PC-3 (cell line): ENCODE measurements at regions not wholly inside any gene's neighbourhood (a gene's known extent, or its start where the extent isn't known, plus 50 kb on each side); places are given as distances from the start of the nearest gene placed in this dataset.

Experiments
- EZH2 ChIP-seq: fragments of 300-600 bp; sonication (generic); IDR thresholded peaks from one replicate; pipeline ENCODE4 v1.6.1; 2017; ENCODE audit warnings: antibody characterized with exemption, mild to moderate bottlenecking, low read length; ENCODE audit not compliant: unreplicated experiment
- EZH2phosphoT487 ChIP-seq: fragments of 300-600 bp; sonication (generic); IDR thresholded peaks from 2 replicates; pipeline ENCODE4 v1.6.1; 2018; ENCODE audit warnings: mild to moderate bottlenecking, antibody characterized with exemption, low read length, borderline replicate concordance
- TF ChIP-seq, protein P1 (sequence below): fragments of 300-600 bp; sonication (generic); conservative IDR thresholded peaks from 2 replicates; pipeline ENCODE4 v1.5.1; 2017; ENCODE audit warnings: antibody characterized with exemption, low read depth, mild to moderate bottlenecking, low read length

DNA sequence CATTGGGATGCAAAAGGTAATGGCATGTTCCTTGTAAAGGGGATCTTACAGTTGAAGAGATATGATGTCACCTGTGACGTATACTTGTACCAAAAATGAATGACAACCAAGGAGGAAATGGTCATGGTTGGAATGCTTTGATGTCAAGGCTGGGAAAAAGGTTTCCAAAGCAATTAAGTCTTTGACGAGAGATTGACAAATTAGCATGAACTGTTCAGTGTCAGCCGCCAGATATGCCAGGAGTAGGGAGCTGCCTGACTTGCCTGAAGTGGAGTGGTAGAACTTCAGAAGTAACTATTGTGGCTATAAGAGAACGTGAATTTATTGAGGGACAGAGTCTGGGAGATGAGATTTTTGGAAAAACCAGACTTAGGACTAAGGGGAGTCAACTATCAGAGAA lies 88.1 kb downstream of the SEPTIN7 start:
- TF ChIP-seq EZH2phosphoT487: no peak
- TF ChIP-seq, protein P1, sequence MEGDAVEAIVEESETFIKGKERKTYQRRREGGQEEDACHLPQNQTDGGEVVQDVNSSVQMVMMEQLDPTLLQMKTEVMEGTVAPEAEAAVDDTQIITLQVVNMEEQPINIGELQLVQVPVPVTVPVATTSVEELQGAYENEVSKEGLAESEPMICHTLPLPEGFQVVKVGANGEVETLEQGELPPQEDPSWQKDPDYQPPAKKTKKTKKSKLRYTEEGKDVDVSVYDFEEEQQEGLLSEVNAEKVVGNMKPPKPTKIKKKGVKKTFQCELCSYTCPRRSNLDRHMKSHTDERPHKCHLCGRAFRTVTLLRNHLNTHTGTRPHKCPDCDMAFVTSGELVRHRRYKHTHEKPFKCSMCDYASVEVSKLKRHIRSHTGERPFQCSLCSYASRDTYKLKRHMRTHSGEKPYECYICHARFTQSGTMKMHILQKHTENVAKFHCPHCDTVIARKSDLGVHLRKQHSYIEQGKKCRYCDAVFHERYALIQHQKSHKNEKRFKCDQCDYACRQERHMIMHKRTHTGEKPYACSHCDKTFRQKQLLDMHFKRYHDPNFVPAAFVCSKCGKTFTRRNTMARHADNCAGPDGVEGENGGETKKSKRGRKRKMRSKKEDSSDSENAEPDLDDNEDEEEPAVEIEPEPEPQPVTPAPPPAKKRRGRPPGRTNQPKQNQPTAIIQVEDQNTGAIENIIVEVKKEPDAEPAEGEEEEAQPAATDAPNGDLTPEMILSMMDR: no peak
- no peak for TF ChIP-seq EZH2
